H1 (cell line): ENCODE measurements at regions not wholly inside any gene's neighbourhood (a gene's known extent, or its start where the extent isn't known, plus 50 kb on each side); places are given as distances from the start of the nearest gene placed in this dataset.

Experiments
- CHD7 ChIP-seq: fragments of 300-600 bp; sonication (generic); IDR thresholded peaks from 2 replicates; pipeline ENCODE4 v1.7.1; 2012; ENCODE audit warnings: low read length, moderate library complexity, mild to moderate bottlenecking, inconsistent platforms; ENCODE audit not compliant: insufficient replicate concordance
- CREB1 ChIP-seq: IDR thresholded peaks from 2 replicates; pipeline ENCODE4 v1.6.1; 2012; ENCODE audit warnings: inconsistent platforms
- KDM1A ChIP-seq: fragments of 200-600, 300-600 bp; sonication (generic); IDR thresholded peaks from 2 replicates; pipeline ENCODE4 v1.7.1; 2016; ENCODE audit warnings: mild to moderate bottlenecking, low read length, borderline replicate concordance
- YY1 ChIP-seq: IDR thresholded peaks from 2 replicates; pipeline ENCODE4 v1.6.1; 2011; ENCODE audit warnings: low read depth, mild to moderate bottlenecking, low read length

GRCh38 chr2:23009545-23010149 lies 375.3 kb upstream of the KLHL29 start (continued):
- TF ChIP-seq CHD7 (no peak), CREB1 (no peak), KDM1A (no peak), YY1 (no peak)
- TF ChIP-seq, all 59 proteins: peak for 0
